GM23338 (cell line): ENCODE measurements at regions not wholly inside any gene's neighbourhood (a gene's known extent, or its start where the extent isn't known, plus 50 kb on each side); places are given as distances from the start of the nearest gene placed in this dataset.
"Not testable (repeated sequence)": the region's sequence is repeated elsewhere in the genome, so short reads cannot be mapped to it uniquely, and the experiment has no call there.

Experiments
- ATAC-seq: fragments of 200-7000 bp; cut with Tn5 transposase; 3 replicates; pipeline ENCODE4 v1.9.1; 2020
- DNase-seq: peaks from one replicate; pipeline ENCODE4 v3.0.0-alpha.2; 2015; ENCODE audit warnings: low spot score
- H2AFZ ChIP-seq: fragments of 200-600 bp; sonication (generic); 2 replicates; pipeline ENCODE4 v1.8.0; 2016; ENCODE audit warnings: antibody characterized with exemption, mild to moderate bottlenecking, moderate library complexity
- H3F3A ChIP-seq: fragments of 200-600 bp; sonication (generic); replicated peaks from 2 replicates; pipeline ENCODE4 v1.8.0; 2017; ENCODE audit warnings: antibody characterized with exemption, mixed run types, low read depth
- H3K27ac ChIP-seq: fragments of 200-600 bp; sonication (generic); 2 replicates; pipeline ENCODE4 v1.6.1; 2016; ENCODE audit warnings: low read depth
- H3K27me3 ChIP-seq: fragments of 200-600 bp; sonication (generic); 2 replicates; pipeline ENCODE4 v1.8.0; 2016; ENCODE audit warnings: mild to moderate bottlenecking, mixed run types, moderate library complexity; ENCODE audit not compliant: insufficient read depth
- H3K36me3 ChIP-seq: fragments of 200-600 bp; sonication (generic); 2 replicates; pipeline ENCODE4 v1.8.0; 2016; ENCODE audit warnings: mild to moderate bottlenecking; ENCODE audit not compliant: insufficient read depth
- H3K4me1 ChIP-seq: fragments of 200-600 bp; sonication (generic); 2 replicates; pipeline ENCODE4 v1.8.0; 2016; ENCODE audit warnings: mild to moderate bottlenecking, moderate library complexity; ENCODE audit not compliant: insufficient read depth
- H3K4me2 ChIP-seq: fragments of 200-600 bp; sonication (generic); 2 replicates; pipeline ENCODE4 v1.7.1; 2017; ENCODE audit warnings: mixed run types
- H3K4me3 ChIP-seq: fragments of 200-600 bp; sonication (generic); 2 replicates; pipeline ENCODE4 v1.6.1; 2016; ENCODE audit warnings: mixed run types
- H3K79me2 ChIP-seq: fragments of 200-600 bp; sonication (generic); replicated peaks from 2 replicates; pipeline ENCODE4 v1.8.0; 2017; ENCODE audit warnings: mild to moderate bottlenecking; ENCODE audit not compliant: insufficient read depth
- H3K9me2 ChIP-seq: fragments of 200-600 bp; sonication (generic); 2 replicates; pipeline ENCODE4 v1.8.0; 2017; ENCODE audit not compliant: insufficient read depth
- H4K20me1 ChIP-seq: fragments of 200-600 bp; sonication (generic); replicated peaks from 2 replicates; pipeline ENCODE4 v1.8.0; 2017; ENCODE audit warnings: mild to moderate bottlenecking; ENCODE audit not compliant: insufficient read depth
- H3K27ac Mint-ChIP-seq: 2 replicates; pipeline ENCODE4 v1.8.0; 2020; ENCODE audit warnings: inconsistent platforms, mild to moderate bottlenecking, moderate library complexity, mixed read lengths
- H3K27me3 Mint-ChIP-seq: 3 replicates; pipeline ENCODE4 v1.8.0; 2022; ENCODE audit warnings: low read depth, mild to moderate bottlenecking, moderate library complexity, mixed read lengths, inconsistent platforms; ENCODE audit not compliant: insufficient read depth, poor library complexity
- H3K36me3 Mint-ChIP-seq: 3 replicates; pipeline ENCODE4 v1.8.0; 2021; ENCODE audit warnings: low read depth, mild to moderate bottlenecking, inconsistent platforms, moderate library complexity, mixed read lengths
- H3K4me1 Mint-ChIP-seq: 3 replicates; pipeline ENCODE4 v1.8.0; 2020; ENCODE audit warnings: mild to moderate bottlenecking, inconsistent platforms, mixed read lengths
- H3K4me3 Mint-ChIP-seq: 3 replicates; pipeline ENCODE4 v1.8.0; 2021; ENCODE audit warnings: moderate library complexity, mild to moderate bottlenecking, inconsistent platforms, mixed read lengths
- H3K9me3 Mint-ChIP-seq: 3 replicates; pipeline ENCODE4 v1.8.0; 2020; ENCODE audit warnings: moderate library complexity, mild to moderate bottlenecking, inconsistent platforms, mixed read lengths
- CREB1 ChIP-seq: fragments of 250-450 bp; sonication (Bioruptor Pico); IDR thresholded peaks from 2 replicates; pipeline ENCODE4 v1.5.0; 2020; ENCODE audit warnings: low read depth, mild to moderate bottlenecking, moderate library complexity
- EZH2 ChIP-seq: fragments of 200-600 bp; sonication (generic); IDR thresholded peaks from one replicate; pipeline ENCODE4 v1.8.0; 2017; ENCODE audit warnings: antibody characterized with exemption, mild to moderate bottlenecking, low read depth; ENCODE audit not compliant: unreplicated experiment
- EZH2phosphoT487 ChIP-seq: fragments of 200-600 bp; sonication (generic); IDR thresholded peaks from one replicate; pipeline ENCODE4 v1.8.1; 2018; ENCODE audit warnings: antibody characterized with exemption; ENCODE audit not compliant: unreplicated experiment
- JUNB ChIP-seq: IDR thresholded peaks from one replicate; pipeline ENCODE4 v1.6.1; 2016; ENCODE audit warnings: antibody characterized with exemption; ENCODE audit not compliant: unreplicated experiment
- NANOG ChIP-seq: IDR thresholded peaks from 2 replicates; pipeline ENCODE4 v1.6.1; 2016; ENCODE audit warnings: antibody characterized with exemption, borderline replicate concordance
- STAT1 ChIP-seq: IDR thresholded peaks from one replicate; pipeline ENCODE4 v1.6.1; 2016; ENCODE audit warnings: antibody characterized with exemption; ENCODE audit not compliant: unreplicated experiment
- ZNF331 ChIP-seq: fragments of 250-450 bp; sonication (Bioruptor Pico); IDR thresholded peaks from 2 replicates; pipeline ENCODE4 v1.5.0; 2020; ENCODE audit warnings: low read depth, mild to moderate bottlenecking, moderate library complexity
- TF ChIP-seq, protein P1 (sequence below): fragments of 250-450 bp; sonication (Bioruptor Pico); IDR thresholded peaks from 2 replicates; pipeline ENCODE4 v1.5.0; 2020; ENCODE audit warnings: mild to moderate bottlenecking, moderate library complexity
- TF ChIP-seq, protein P2 (sequence below), 2 experiments: fragments of 200-600 bp in 1 of 2; sonication (generic) in 1 of 2; conservative IDR thresholded peaks; 2 replicates each; pipeline versions ENCODE4 v1.5.1 to v1.6.1; 2016 to 2017; ENCODE audit warnings: antibody characterized with exemption in 2 of 2, low read depth in 2 of 2, mild to moderate bottlenecking in 2 of 2, moderate library complexity in 1 of 2

DNA sequence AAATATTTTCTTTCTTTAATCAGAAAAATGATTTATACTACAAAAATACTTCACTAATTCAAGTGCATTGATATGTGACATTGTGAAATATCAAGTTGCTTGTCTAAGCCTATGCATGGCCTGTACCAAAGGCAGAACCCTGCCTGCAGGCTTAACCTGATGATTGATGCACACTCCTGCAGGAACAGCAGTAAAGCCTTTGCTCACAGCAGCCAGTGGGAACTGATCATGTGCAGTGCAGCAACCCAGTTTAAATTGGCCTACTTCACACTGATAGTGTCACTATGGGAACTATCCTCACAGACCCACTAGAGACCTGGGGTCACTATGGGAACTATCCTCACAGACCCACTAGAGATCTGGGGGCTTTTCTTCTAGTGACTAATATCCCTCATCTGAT, 603.8 kb downstream of the RAPGEF2 start:
- H3K4me3 ChIP-seq: no peak overlapping the region
- no peaks in the 10 kb centered on the region for H3K4me1 ChIP-seq
- H3K4me3 Mint-ChIP-seq: no peak overlapping the region
- no peak overlapping the region for H3K27ac ChIP-seq
- H3K36me3 Mint-ChIP-seq: no peaks in the 10 kb centered on the region
- H3K27me3 Mint-ChIP-seq: peaks cover 2% of the 10 kb centered on the region
- H2AFZ ChIP-seq: no peak overlapping the region
- no peak overlapping the region for H3K27ac Mint-ChIP-seq
- no peaks in the 10 kb centered on the region for H3K4me1 Mint-ChIP-seq
- no peaks in the 10 kb centered on the region for H3F3A ChIP-seq
- H3K79me2 ChIP-seq: no peaks in the 10 kb centered on the region
- no peaks in the 10 kb centered on the region for H4K20me1 ChIP-seq
- H3K27me3 ChIP-seq: no peaks in the 10 kb centered on the region
- DNase-seq (no peak), ATAC-seq (no peak)
- no peak overlapping the region for H3K4me2 ChIP-seq
- TF ChIP-seq JUNB (no peak), NANOG (no peak)
- H3K9me3 Mint-ChIP-seq: no peaks in the 10 kb centered on the region
- no peaks in the 10 kb centered on the region for H3K36me3 ChIP-seq
- H3K9me2 ChIP-seq: peaks cover 7% of the 10 kb centered on the region; the same call in 1 of the 2 replicates

DNA sequence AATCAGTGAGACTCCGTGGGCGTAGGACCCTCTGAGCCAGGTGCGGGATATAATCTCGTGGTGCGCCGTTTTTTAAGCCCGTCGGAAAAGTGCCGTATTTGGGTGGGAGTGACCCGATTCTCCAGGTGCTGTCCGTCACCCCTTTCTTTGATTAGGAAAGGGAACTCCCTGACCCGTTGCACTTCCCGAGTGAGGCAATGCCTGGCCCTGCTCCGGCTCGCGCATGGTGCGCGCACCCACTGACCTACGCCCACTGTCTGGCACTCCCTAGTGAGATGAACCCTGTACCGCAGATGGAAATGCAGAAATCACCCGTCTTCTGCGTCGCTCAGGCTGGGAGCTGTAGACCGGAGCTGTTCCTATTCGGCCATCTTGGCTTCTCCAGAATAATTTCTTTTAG, 612.3 kb downstream of the RAPGEF2 start:
- not testable (repeated sequence) for H3K4me1 Mint-ChIP-seq, H3K27me3 ChIP-seq, H3K4me3 Mint-ChIP-seq, H3K4me2 ChIP-seq, DNase-seq, ATAC-seq, H3K36me3 ChIP-seq, H3K27ac Mint-ChIP-seq, H3K4me3 ChIP-seq, H3K79me2 ChIP-seq, H3K27me3 Mint-ChIP-seq, H2AFZ ChIP-seq, H3K27ac ChIP-seq, H3F3A ChIP-seq, H4K20me1 ChIP-seq, H3K9me2 ChIP-seq, H3K4me1 ChIP-seq
- Mint-ChIP-seq H3K9me3 (peaks cover 17% of the 10 kb centered on the region), H3K36me3 (peaks cover 14% of the 10 kb centered on the region; the same call in 2 of the 3 replicates)

DNA sequence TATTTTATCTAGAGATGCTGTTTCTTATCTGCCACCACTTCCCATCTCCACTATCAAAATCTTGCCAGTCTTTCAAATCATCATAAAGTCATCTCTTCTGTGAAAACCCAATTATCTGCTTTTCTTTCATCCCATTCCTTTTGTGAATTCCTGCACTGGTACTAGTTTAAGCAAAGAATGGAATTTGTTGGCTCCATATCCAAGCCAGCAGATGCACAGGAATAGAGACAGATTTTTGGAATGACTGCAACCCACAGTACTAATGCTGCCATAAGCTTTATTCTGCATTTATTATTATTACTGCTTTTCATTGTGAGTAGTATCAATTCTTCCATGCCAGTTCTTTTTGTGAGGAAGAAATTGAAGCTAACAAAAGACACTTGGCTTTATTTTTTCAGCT, 616.7 kb downstream of the RAPGEF2 start:
- H3K27me3 ChIP-seq: no peaks in the 10 kb centered on the region
- Mint-ChIP-seq H3K27me3 (no peaks in the 10 kb centered on the region), H3K27ac (no peak overlapping the region), H3K4me3 (no peak overlapping the region), H3K9me3 (peaks cover 15% of the 10 kb centered on the region), H3K36me3 (peaks cover 14% of the 10 kb centered on the region; the same call in 2 of the 3 replicates), H3K4me1 (no peaks in the 10 kb centered on the region)
- H3K36me3 ChIP-seq: no peaks in the 10 kb centered on the region
- H3F3A ChIP-seq: no peaks in the 10 kb centered on the region
- no peak overlapping the region for H3K4me2 ChIP-seq
- DNase-seq: no peak
- H4K20me1 ChIP-seq: no peaks in the 10 kb centered on the region
- ATAC-seq: no peak
- no peak overlapping the region for H3K4me3 ChIP-seq
- no peaks in the 10 kb centered on the region for H3K4me1 ChIP-seq
- H2AFZ ChIP-seq: no peak overlapping the region
- no peak overlapping the region for H3K27ac ChIP-seq
- peaks cover 7% of the 10 kb centered on the region for H3K9me2 ChIP-seq
- H3K79me2 ChIP-seq: no peaks in the 10 kb centered on the region
- TF ChIP-seq, protein P1, sequence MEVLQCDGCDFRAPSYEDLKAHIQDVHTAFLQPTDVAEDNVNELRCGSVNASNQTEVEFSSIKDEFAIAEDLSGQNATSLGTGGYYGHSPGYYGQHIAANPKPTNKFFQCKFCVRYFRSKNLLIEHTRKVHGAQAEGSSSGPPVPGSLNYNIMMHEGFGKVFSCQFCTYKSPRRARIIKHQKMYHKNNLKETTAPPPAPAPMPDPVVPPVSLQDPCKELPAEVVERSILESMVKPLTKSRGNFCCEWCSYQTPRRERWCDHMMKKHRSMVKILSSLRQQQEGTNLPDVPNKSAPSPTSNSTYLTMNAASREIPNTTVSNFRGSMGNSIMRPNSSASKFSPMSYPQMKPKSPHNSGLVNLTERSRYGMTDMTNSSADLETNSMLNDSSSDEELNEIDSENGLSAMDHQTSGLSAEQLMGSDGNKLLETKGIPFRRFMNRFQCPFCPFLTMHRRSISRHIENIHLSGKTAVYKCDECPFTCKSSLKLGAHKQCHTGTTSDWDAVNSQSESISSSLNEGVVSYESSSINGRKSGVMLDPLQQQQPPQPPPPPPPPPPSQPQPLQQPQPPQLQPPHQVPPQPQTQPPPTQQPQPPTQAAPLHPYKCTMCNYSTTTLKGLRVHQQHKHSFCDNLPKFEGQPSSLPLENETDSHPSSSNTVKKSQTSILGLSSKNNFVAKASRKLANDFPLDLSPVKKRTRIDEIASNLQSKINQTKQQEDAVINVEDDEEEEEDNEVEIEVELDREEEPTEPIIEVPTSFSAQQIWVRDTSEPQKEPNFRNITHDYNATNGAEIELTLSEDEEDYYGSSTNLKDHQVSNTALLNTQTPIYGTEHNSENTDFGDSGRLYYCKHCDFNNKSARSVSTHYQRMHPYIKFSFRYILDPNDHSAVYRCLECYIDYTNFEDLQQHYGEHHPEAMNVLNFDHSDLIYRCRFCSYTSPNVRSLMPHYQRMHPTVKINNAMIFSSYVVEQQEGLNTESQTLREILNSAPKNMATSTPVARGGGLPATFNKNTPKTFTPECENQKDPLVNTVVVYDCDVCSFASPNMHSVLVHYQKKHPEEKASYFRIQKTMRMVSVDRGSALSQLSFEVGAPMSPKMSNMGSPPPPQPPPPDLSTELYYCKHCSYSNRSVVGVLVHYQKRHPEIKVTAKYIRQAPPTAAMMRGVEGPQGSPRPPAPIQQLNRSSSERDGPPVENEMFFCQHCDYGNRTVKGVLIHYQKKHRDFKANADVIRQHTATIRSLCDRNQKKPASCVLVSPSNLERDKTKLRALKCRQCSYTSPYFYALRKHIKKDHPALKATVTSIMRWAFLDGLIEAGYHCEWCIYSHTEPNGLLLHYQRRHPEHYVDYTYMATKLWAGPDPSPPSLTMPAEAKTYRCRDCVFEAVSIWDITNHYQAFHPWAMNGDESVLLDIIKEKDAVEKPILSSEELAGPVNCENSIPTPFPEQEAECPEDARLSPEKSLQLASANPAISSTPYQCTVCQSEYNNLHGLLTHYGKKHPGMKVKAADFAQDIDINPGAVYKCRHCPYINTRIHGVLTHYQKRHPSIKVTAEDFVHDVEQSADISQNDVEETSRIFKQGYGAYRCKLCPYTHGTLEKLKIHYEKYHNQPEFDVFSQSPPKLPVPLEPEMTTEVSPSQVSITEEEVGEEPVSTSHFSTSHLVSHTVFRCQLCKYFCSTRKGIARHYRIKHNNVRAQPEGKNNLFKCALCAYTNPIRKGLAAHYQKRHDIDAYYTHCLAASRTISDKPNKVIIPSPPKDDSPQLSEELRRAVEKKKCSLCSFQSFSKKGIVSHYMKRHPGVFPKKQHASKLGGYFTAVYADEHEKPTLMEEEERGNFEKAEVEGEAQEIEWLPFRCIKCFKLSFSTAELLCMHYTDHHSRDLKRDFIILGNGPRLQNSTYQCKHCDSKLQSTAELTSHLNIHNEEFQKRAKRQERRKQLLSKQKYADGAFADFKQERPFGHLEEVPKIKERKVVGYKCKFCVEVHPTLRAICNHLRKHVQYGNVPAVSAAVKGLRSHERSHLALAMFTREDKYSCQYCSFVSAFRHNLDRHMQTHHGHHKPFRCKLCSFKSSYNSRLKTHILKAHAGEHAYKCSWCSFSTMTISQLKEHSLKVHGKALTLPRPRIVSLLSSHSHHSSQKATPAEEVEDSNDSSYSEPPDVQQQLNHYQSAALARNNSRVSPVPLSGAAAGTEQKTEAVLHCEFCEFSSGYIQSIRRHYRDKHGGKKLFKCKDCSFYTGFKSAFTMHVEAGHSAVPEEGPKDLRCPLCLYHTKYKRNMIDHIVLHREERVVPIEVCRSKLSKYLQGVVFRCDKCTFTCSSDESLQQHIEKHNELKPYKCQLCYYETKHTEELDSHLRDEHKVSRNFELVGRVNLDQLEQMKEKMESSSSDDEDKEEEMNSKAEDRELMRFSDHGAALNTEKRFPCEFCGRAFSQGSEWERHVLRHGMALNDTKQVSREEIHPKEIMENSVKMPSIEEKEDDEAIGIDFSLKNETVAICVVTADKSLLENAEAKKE (CRISPR knock-in tag): no peak
- TF ChIP-seq CREB1 (CRISPR knock-in tag) (no peak), NANOG (no peak), JUNB (no peak), ZNF331 (no peak), EZH2 (no peak), STAT1 (no peak), EZH2phosphoT487 (no peak)
- TF ChIP-seq, protein P2, sequence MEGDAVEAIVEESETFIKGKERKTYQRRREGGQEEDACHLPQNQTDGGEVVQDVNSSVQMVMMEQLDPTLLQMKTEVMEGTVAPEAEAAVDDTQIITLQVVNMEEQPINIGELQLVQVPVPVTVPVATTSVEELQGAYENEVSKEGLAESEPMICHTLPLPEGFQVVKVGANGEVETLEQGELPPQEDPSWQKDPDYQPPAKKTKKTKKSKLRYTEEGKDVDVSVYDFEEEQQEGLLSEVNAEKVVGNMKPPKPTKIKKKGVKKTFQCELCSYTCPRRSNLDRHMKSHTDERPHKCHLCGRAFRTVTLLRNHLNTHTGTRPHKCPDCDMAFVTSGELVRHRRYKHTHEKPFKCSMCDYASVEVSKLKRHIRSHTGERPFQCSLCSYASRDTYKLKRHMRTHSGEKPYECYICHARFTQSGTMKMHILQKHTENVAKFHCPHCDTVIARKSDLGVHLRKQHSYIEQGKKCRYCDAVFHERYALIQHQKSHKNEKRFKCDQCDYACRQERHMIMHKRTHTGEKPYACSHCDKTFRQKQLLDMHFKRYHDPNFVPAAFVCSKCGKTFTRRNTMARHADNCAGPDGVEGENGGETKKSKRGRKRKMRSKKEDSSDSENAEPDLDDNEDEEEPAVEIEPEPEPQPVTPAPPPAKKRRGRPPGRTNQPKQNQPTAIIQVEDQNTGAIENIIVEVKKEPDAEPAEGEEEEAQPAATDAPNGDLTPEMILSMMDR (conservative IDR thresholded peaks at IDR 0.05; ENCODE audit: low read depth in 2 of 2): no peak
